RWPE2 (cell line): ENCODE measurements at regions not wholly inside any gene's neighbourhood (a gene's known extent, or its start where the extent isn't known, plus 50 kb on each side); places are given as distances from the start of the nearest gene placed in this dataset.

ENCODE experiments used
- ATAC-seq: fragments of 200-7000 bp; cut with Tn5 transposase; 3 replicates; pipeline ENCODE4 v1.9.1; 2021; ENCODE audit warnings: low read depth
- DNase-seq: peaks from one replicate; pipeline ENCODE4 v3.0.0-alpha.2; 2020; ENCODE audit warnings: low spot score
- H3K27ac ChIP-seq: fragments of 450-650 bp; 2 replicates; pipeline ENCODE4 v1.5.1; 2017; ENCODE audit warnings: mild to moderate bottlenecking; ENCODE audit not compliant: poor library complexity, severe bottlenecking
- H3K27me3 ChIP-seq: fragments of 250-450 bp; sonication (Bioruptor Pico); 2 replicates; pipeline ENCODE4 v1.5.1; 2021; ENCODE audit warnings: mild to moderate bottlenecking, moderate library complexity; ENCODE audit not compliant: insufficient read depth, poor library complexity, severe bottlenecking
- H3K36me3 ChIP-seq: fragments of 250-450 bp; sonication (Bioruptor Pico); 2 replicates; pipeline ENCODE4 v1.5.1; 2020; ENCODE audit warnings: low read depth, mild to moderate bottlenecking, moderate library complexity
- H3K4me1 ChIP-seq: fragments of 250-450 bp; sonication (Bioruptor Pico); 2 replicates; pipeline ENCODE4 v1.5.1; 2021; ENCODE audit warnings: mild to moderate bottlenecking, moderate library complexity; ENCODE audit not compliant: insufficient read depth, poor library complexity, severe bottlenecking
- H3K4me3 ChIP-seq: fragments of 250-450 bp; sonication (Bioruptor Pico); 2 replicates; pipeline ENCODE4 v1.5.1; 2021; ENCODE audit warnings: mild to moderate bottlenecking, moderate library complexity; ENCODE audit not compliant: severe bottlenecking
- H3K9me3 ChIP-seq: fragments of 250-450 bp; sonication (Bioruptor Pico); 2 replicates; pipeline ENCODE4 v1.5.1; 2021; ENCODE audit warnings: mild to moderate bottlenecking, moderate library complexity; ENCODE audit not compliant: severe bottlenecking
- CTCF ChIP-seq: fragments of 450-650 bp; IDR thresholded peaks from one replicate; pipeline ENCODE4 v1.5.1; 2017; ENCODE audit warnings: mild to moderate bottlenecking, moderate library complexity; ENCODE audit not compliant: poor library complexity, severe bottlenecking

- ATAC-seq (no peak), DNase-seq (no peak)
- no peak overlapping the region for H3K27ac ChIP-seq
- H3K9me3 ChIP-seq = no peaks in the 10 kb centered on the region
- H3K36me3 ChIP-seq = no peaks in the 10 kb centered on the region
- no peaks in the 10 kb centered on the region for H3K4me1 ChIP-seq
- no peak for TF ChIP-seq CTCF
- no peak overlapping the region for H3K4me3 ChIP-seq
- H3K27me3 ChIP-seq = no peaks in the 10 kb centered on the region
Observed at GRCh38 chr9:30773427-30773826, 1611.0 kb upstream of the ACO1 start.

GRCh38 chr9:30774326-30774725, 1610.1 kb upstream of the ACO1 start:
- no peaks in the 10 kb centered on the region for H3K36me3 ChIP-seq
- no peak for ATAC-seq
- no peak overlapping the region for H3K4me3 ChIP-seq
- H3K9me3 ChIP-seq = no peaks in the 10 kb centered on the region
- TF ChIP-seq CTCF = no peak
- H3K27ac ChIP-seq = no peak overlapping the region
- H3K27me3 ChIP-seq = no peaks in the 10 kb centered on the region
- DNase-seq = no peak
- no peaks in the 10 kb centered on the region for H3K4me1 ChIP-seq

GRCh38 chr9:30775236-30775635, 1609.2 kb upstream of the ACO1 start:
- Histone ChIP-seq H3K27me3 (no peaks in the 10 kb centered on the region), H3K4me3 (no peak overlapping the region), H3K27ac (no peak overlapping the region), H3K9me3 (no peaks in the 10 kb centered on the region), H3K4me1 (no peaks in the 10 kb centered on the region), H3K36me3 (no peaks in the 10 kb centered on the region)
- ATAC-seq (peak; percentile 40; the same call in 2 of the 3 replicates), DNase-seq (no peak)
- no peak for TF ChIP-seq CTCF

GRCh38 chr9:30796764-30797163, 1587.7 kb upstream of the ACO1 start:
- no peak for ATAC-seq
- H3K4me1 ChIP-seq = no peaks in the 10 kb centered on the region
- no peaks in the 10 kb centered on the region for H3K36me3 ChIP-seq
- H3K4me3 ChIP-seq = no peak overlapping the region
- H3K27ac ChIP-seq = no peak overlapping the region
- DNase-seq = no peak
- H3K9me3 ChIP-seq = no peaks in the 10 kb centered on the region
- no peak for TF ChIP-seq CTCF
- H3K27me3 ChIP-seq = no peaks in the 10 kb centered on the region

GRCh38 chr9:30799527-30800101, 1584.8 kb upstream of the ACO1 start:
- Histone ChIP-seq H3K9me3 (no peaks in the 10 kb centered on the region), H3K4me3 (no peak overlapping the region), H3K27ac (no peak overlapping the region), H3K27me3 (peaks cover 2% of the 10 kb centered on the region), H3K4me1 (no peaks in the 10 kb centered on the region), H3K36me3 (no peaks in the 10 kb centered on the region)
- DNase-seq (no peak), ATAC-seq (no peak)
- no peak for TF ChIP-seq CTCF
